EL (cell line): ENCODE measurements at regions not wholly inside any gene's neighbourhood (a gene's known extent, or its start where the extent isn't known, plus 50 kb on each side); places are given as distances from the start of the nearest gene placed in this dataset.

Source experiments
- DNase-seq: peaks from one replicate; pipeline ENCODE4 v3.0.0-alpha.2; 2016

GRCh38 chr7:24214670-24215069 lies 69.3 kb upstream of the NPY start:
- DNase-seq: no peak

DNA sequence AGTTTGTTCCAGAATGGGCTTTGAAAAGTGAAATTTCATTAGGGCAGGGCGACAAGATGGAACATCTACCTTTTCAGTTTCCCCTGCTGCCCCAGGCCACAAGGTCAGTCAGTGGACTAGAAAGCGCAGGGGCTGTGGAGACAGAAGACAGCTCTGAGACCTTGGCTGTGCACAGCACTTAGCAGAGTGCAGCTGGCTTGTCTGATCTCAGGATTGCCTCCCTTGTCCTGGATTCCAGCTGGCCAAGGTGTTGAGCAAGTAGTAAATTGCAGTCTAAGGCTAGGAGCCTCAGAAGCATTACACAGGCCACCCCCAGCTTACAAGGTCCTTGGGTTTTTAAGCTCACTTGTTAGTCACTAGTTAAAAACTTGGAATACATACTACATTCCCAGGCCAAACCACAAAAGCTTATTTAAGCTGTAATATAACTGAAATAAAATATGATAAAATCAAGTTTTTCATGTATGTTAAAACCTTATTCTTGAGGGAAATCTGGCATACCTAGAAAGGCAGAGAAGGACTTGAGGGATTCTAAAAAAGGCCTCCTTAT lies 67.3 kb upstream of the NPY start:
- peak; percentile 52 for DNase-seq

DNA sequence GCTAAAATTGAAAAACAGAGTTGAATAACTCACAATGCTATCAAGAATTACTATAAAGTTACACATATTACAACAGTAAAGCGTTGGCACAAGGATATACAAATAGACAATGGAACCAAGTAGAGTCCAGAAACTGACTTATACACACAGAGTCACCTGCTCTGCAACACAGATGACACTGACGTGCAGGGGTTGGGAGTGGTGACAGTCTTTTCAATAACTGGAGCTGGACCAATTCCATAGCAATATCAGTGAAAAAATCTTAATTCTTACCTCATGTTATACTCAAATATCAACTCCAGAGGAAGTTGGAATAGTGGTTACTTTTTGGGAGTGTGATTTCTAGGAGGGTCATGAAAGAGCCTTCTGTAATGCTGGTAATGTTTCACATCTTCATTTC lies 62.5 kb upstream of the NPY start:
- no peak for DNase-seq

DNA sequence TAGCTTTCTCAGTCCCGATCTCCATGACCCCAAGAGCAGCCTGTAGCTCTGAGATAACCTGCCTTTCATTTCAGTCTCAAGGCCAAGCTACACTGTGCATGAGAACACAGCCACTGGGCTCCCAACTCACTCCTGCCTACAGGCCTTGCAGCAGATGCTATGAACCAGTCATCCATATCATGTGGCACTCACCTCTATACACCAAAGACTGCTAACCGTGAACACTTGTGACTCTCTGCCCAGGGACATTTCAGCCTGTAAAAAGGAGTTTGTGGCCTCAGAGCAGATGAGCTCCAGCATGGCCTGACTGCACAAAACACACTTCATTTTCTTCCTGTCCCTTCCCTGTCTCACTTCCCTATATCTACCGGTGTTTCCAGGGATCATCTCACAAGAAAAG lies 56.9 kb upstream of the NPY start:
- no peak for DNase-seq

DNA sequence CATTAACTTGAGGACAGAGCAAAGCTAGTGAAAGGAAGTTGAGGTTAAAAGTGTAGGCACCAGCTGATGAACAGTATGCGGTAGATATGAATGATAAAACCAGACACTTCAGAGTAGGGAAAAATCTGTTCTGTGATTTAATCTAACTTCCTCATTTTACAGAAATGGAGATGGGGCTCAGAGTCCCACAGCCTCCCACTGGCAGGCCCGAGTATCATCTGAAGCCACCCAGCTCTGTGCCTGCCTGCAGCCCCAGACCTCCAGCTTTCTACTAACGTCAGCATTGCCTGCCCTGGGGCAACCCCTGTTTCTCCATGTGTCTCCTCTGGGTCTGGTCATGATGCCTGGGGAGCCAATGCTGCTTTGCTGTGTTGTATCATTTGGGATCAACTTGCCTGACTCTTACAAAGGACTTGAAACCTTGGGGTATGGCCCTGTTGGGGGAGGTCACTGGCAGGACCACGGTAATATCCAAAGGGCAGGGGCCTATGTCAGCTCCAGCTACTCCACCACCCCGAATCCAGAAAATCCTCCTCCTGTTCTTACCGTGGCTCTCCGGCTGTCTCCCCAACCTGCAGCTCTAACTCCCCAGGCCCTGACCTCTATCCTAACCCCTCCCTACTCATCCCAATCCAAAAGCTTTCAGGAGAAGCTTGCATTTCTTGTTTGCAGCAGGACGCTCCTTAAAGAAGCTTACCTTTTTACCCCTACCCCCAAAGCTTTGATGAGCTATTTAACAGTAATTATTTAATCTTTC lies 56.2 kb upstream of the NPY start:
- no peak for DNase-seq

GRCh38 chr7:24229481-24230226 lies 54.3 kb upstream of the NPY start:
- DNase-seq: no peak

DNA sequence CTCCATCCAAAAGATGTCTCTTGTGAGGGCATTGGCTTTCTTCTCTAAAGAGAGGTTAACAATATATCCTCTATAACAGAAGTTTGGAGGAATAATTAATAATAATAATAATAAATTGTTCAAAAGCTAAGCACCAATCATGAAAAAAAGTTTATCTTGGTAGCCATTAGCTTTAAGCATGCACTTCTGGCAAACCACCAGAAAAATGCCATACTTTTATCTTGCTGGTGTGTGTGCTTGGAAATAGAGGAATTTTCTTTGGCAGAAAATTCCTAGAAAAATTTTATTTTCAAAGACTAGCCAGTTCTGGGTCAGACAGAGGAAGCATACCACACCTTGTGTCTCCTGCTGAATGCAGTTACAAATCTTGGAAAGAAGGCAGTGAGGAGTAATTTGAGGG lies 52.5 kb upstream of the NPY start:
- DNase-seq: no peak

DNA sequence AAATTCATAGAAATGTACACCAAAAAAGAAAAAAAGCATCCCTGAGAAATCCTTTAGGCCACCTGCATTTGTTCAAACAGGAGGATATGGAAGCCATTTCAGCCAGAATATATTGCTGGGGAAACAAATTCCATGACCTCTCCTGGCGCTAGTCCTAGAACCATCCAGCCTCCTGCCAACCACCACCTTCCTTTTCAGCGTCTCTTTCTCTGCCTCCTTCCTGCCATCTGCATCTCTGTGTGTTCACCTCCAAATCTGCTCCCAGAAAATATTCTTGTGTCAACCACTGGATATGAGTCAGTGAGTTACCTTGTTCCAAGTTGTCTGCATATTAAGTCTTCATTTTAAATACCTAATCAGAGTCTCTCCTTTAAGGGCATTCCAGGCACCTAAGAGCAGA lies 50.6 kb upstream of the NPY start:
- no peak for DNase-seq
